ENCODE measurements at regions not wholly inside any gene's neighbourhood (a gene's known extent, or its start where the extent isn't known, plus 50 kb on each side); places are given as distances from the start of the nearest gene placed in this dataset.

DNA sequence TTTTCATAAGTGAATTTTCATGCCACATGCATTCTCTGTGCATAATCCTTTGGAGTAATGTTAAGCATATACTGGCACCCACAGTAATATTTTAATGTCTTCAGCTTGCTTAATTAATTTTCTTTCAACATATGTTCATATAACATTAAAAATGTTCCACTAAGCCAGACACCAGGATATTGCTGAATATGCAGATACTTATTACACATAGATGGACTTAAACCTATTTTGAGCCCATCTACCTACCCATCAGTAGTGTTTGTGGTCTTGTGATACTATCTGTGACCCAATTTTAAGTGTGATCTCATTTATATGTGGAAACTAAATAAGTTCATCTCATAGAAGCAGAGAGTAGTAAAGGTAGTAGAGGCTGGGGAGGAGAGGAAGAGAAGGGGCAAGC is 379.5 kb upstream of the JAG1 start:
- TF ChIP-seq, protein P1, sequence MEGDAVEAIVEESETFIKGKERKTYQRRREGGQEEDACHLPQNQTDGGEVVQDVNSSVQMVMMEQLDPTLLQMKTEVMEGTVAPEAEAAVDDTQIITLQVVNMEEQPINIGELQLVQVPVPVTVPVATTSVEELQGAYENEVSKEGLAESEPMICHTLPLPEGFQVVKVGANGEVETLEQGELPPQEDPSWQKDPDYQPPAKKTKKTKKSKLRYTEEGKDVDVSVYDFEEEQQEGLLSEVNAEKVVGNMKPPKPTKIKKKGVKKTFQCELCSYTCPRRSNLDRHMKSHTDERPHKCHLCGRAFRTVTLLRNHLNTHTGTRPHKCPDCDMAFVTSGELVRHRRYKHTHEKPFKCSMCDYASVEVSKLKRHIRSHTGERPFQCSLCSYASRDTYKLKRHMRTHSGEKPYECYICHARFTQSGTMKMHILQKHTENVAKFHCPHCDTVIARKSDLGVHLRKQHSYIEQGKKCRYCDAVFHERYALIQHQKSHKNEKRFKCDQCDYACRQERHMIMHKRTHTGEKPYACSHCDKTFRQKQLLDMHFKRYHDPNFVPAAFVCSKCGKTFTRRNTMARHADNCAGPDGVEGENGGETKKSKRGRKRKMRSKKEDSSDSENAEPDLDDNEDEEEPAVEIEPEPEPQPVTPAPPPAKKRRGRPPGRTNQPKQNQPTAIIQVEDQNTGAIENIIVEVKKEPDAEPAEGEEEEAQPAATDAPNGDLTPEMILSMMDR (conservative IDR thresholded peaks at IDR 0.05; ENCODE audit: low read depth, low read length) = no peak
- Histone ChIP-seq H3K4me1 (ENCODE audit: low read depth, poor library complexity, severe bottlenecking) (no peaks in the 10 kb centered on the region), H3K36me3 (ENCODE audit: insufficient read depth) (no peaks in the 10 kb centered on the region), H2AFZ (ENCODE audit: low read depth) (no peak overlapping the region), H3K9ac (no peak overlapping the region), H3K4me3 (IDR thresholded peaks at IDR 0.05; ENCODE audit: insufficient read depth, low read depth, low read length) (no peak overlapping the region), H3K27ac (no peak overlapping the region), H3K79me2 (ENCODE audit: insufficient read depth, low read depth) (no peaks in the 10 kb centered on the region), H3K4me2 (no peak overlapping the region), H3K27me3 (ENCODE audit: insufficient read depth, low read depth) (no peaks in the 10 kb centered on the region), H4K20me1 (ENCODE audit: insufficient read depth) (no peaks in the 10 kb centered on the region)

DNA sequence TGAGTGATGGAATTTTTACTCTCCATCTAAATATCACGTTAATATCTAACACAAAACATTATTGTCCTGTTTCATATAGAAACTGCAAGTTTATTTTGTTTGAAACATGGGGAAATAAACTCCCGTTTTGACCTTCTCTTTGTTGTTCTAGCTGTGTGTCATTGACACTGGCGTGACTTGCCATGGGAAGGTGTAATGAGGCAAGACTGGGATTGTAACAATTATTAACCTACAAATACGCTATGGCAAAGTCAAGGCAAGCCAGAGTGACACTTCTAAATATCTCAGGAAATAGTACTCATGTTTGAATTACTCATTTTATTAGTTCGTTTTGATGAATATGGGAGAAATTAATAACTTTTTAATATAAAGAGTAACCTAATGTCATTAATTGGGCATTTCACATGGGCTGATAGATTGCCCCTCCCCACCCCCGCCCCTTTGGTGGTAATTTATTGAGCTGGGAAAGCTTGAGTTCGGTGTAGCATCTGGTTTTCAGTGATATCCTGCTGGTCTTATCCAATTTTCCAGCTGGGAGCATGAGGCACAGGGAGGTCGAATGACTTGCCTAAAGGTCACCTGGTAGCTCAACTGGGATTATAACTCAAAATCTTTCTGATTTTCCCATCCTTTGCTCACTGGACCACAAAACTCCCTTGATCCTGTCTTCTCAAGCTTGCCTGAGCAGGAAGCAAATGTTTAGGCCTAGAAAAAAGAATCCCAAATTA is 380.6 kb upstream of the JAG1 start:
- Histone ChIP-seq H3K4me3 (IDR thresholded peaks at IDR 0.05; ENCODE audit: insufficient read depth, low read depth, low read length) (no peak overlapping the region), H3K27ac (no peak overlapping the region), H3K4me1 (ENCODE audit: low read depth, poor library complexity, severe bottlenecking) (no peaks in the 10 kb centered on the region)

DNA sequence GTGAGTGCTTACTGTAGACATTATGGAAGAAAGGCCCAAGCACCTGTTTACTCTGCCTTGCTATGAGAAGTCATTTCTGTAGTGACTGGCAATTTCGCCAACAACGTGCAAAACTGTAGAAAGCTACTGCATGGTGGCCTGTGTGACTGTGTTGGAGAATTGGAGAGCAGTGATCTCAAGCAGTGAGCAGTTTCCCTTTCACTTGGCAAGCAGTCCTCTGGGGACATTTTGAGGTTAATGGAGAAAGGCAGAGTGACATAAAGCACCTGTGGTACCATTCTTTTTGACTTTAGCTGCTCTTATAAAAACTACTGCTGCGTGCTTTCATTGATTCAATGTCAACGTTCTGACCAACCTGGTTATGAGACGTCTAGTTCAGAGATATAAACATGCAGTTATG is 382.6 kb upstream of the JAG1 start:
- TF ChIP-seq, protein P1 (conservative IDR thresholded peaks at IDR 0.05; ENCODE audit: low read depth, low read length) = no peak
- Histone ChIP-seq H3K9ac (no peak overlapping the region), H3K4me2 (no peak overlapping the region), H4K20me1 (ENCODE audit: insufficient read depth) (no peaks in the 10 kb centered on the region), H3K4me1 (ENCODE audit: low read depth, poor library complexity, severe bottlenecking) (no peaks in the 10 kb centered on the region), H2AFZ (ENCODE audit: low read depth) (no peak overlapping the region), H3K27me3 (ENCODE audit: insufficient read depth, low read depth) (no peaks in the 10 kb centered on the region), H3K36me3 (ENCODE audit: insufficient read depth) (no peaks in the 10 kb centered on the region), H3K4me3 (IDR thresholded peaks at IDR 0.05; ENCODE audit: insufficient read depth, low read depth, low read length) (no peak overlapping the region), H3K27ac (no peak overlapping the region), H3K79me2 (ENCODE audit: insufficient read depth, low read depth) (no peaks in the 10 kb centered on the region)

More for the DNA sequence above, 380.6 kb upstream of the JAG1 start:
- H2AFZ ChIP-seq (ENCODE audit: low read depth) = no peak overlapping the region
- H3K36me3 ChIP-seq (ENCODE audit: insufficient read depth) = no peaks in the 10 kb centered on the region
- no peak overlapping the region for H3K9ac ChIP-seq
- H3K27me3 ChIP-seq (ENCODE audit: insufficient read depth, low read depth) = no peaks in the 10 kb centered on the region
- H4K20me1 ChIP-seq (ENCODE audit: insufficient read depth) = no peaks in the 10 kb centered on the region
- no peaks in the 10 kb centered on the region for H3K79me2 ChIP-seq (ENCODE audit: insufficient read depth, low read depth)
- TF ChIP-seq, protein P1 (conservative IDR thresholded peaks at IDR 0.05; ENCODE audit: low read depth, low read length) = no peak
- H3K4me2 ChIP-seq = no peak overlapping the region

DNA sequence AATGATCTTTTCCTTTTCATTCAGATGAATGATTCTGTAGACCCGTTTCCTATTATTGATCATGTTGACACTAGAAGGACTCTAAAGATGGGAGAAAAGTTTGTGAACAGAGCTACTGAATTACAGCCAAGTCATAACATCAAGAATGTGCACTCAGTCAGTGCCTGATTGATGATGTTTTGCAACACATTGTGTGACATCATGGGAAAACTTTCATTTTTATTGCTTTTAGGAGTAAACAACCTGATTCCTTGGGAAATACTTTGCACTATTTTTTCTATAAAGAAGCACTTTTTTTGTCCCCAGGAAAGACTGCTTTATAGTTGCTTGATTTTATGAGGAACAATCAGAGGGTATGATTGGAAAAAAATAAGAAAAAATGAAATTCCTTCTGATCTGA is 383.8 kb upstream of the JAG1 start:
- TF ChIP-seq, protein P1 (conservative IDR thresholded peaks at IDR 0.05; ENCODE audit: low read depth, low read length) = no peak
- Histone ChIP-seq H3K9ac (no peak overlapping the region), H3K4me3 (IDR thresholded peaks at IDR 0.05; ENCODE audit: insufficient read depth, low read depth, low read length) (no peak overlapping the region), H3K79me2 (ENCODE audit: insufficient read depth, low read depth) (no peaks in the 10 kb centered on the region), H3K4me1 (ENCODE audit: low read depth, poor library complexity, severe bottlenecking) (no peaks in the 10 kb centered on the region), H2AFZ (ENCODE audit: low read depth) (no peak overlapping the region), H4K20me1 (ENCODE audit: insufficient read depth) (no peaks in the 10 kb centered on the region), H3K27me3 (ENCODE audit: insufficient read depth, low read depth) (no peaks in the 10 kb centered on the region), H3K4me2 (no peak overlapping the region), H3K36me3 (ENCODE audit: insufficient read depth) (no peaks in the 10 kb centered on the region), H3K27ac (no peak overlapping the region)

Measured in KMS-11 (cell line).